GM23338 (cell line): ENCODE measurements at regions not wholly inside any gene's neighbourhood (a gene's known extent, or its start where the extent isn't known, plus 50 kb on each side); places are given as distances from the start of the nearest gene placed in this dataset.

Experiments
- ATAC-seq: fragments of 200-7000 bp; cut with Tn5 transposase; 3 replicates; pipeline ENCODE4 v1.9.1; 2020
- DNase-seq: peaks from one replicate; pipeline ENCODE4 v3.0.0-alpha.2; 2015; ENCODE audit warnings: low spot score
- H2AFZ ChIP-seq: fragments of 200-600 bp; sonication (generic); 2 replicates; pipeline ENCODE4 v1.8.0; 2016; ENCODE audit warnings: antibody characterized with exemption, mild to moderate bottlenecking, moderate library complexity
- H3F3A ChIP-seq: fragments of 200-600 bp; sonication (generic); replicated peaks from 2 replicates; pipeline ENCODE4 v1.8.0; 2017; ENCODE audit warnings: antibody characterized with exemption, mixed run types, low read depth
- H3K27ac ChIP-seq: fragments of 200-600 bp; sonication (generic); 2 replicates; pipeline ENCODE4 v1.6.1; 2016; ENCODE audit warnings: low read depth
- H3K27me3 ChIP-seq: fragments of 200-600 bp; sonication (generic); 2 replicates; pipeline ENCODE4 v1.8.0; 2016; ENCODE audit warnings: mild to moderate bottlenecking, mixed run types, moderate library complexity; ENCODE audit not compliant: insufficient read depth
- H3K36me3 ChIP-seq: fragments of 200-600 bp; sonication (generic); 2 replicates; pipeline ENCODE4 v1.8.0; 2016; ENCODE audit warnings: mild to moderate bottlenecking; ENCODE audit not compliant: insufficient read depth
- H3K4me1 ChIP-seq: fragments of 200-600 bp; sonication (generic); 2 replicates; pipeline ENCODE4 v1.8.0; 2016; ENCODE audit warnings: mild to moderate bottlenecking, moderate library complexity; ENCODE audit not compliant: insufficient read depth
- H3K4me2 ChIP-seq: fragments of 200-600 bp; sonication (generic); 2 replicates; pipeline ENCODE4 v1.7.1; 2017; ENCODE audit warnings: mixed run types
- H3K4me3 ChIP-seq: fragments of 200-600 bp; sonication (generic); 2 replicates; pipeline ENCODE4 v1.6.1; 2016; ENCODE audit warnings: mixed run types
- H3K79me2 ChIP-seq: fragments of 200-600 bp; sonication (generic); replicated peaks from 2 replicates; pipeline ENCODE4 v1.8.0; 2017; ENCODE audit warnings: mild to moderate bottlenecking; ENCODE audit not compliant: insufficient read depth
- H3K9me2 ChIP-seq: fragments of 200-600 bp; sonication (generic); 2 replicates; pipeline ENCODE4 v1.8.0; 2017; ENCODE audit not compliant: insufficient read depth
- H4K20me1 ChIP-seq: fragments of 200-600 bp; sonication (generic); replicated peaks from 2 replicates; pipeline ENCODE4 v1.8.0; 2017; ENCODE audit warnings: mild to moderate bottlenecking; ENCODE audit not compliant: insufficient read depth
- H3K27ac Mint-ChIP-seq: 2 replicates; pipeline ENCODE4 v1.8.0; 2020; ENCODE audit warnings: inconsistent platforms, mild to moderate bottlenecking, moderate library complexity, mixed read lengths
- H3K27me3 Mint-ChIP-seq: 3 replicates; pipeline ENCODE4 v1.8.0; 2022; ENCODE audit warnings: low read depth, mild to moderate bottlenecking, moderate library complexity, mixed read lengths, inconsistent platforms; ENCODE audit not compliant: insufficient read depth, poor library complexity
- H3K36me3 Mint-ChIP-seq: 3 replicates; pipeline ENCODE4 v1.8.0; 2021; ENCODE audit warnings: low read depth, mild to moderate bottlenecking, inconsistent platforms, moderate library complexity, mixed read lengths
- H3K4me1 Mint-ChIP-seq: 3 replicates; pipeline ENCODE4 v1.8.0; 2020; ENCODE audit warnings: mild to moderate bottlenecking, inconsistent platforms, mixed read lengths
- H3K4me3 Mint-ChIP-seq: 3 replicates; pipeline ENCODE4 v1.8.0; 2021; ENCODE audit warnings: moderate library complexity, mild to moderate bottlenecking, inconsistent platforms, mixed read lengths
- H3K9me3 Mint-ChIP-seq: 3 replicates; pipeline ENCODE4 v1.8.0; 2020; ENCODE audit warnings: moderate library complexity, mild to moderate bottlenecking, inconsistent platforms, mixed read lengths
- CREB1 ChIP-seq: fragments of 250-450 bp; sonication (Bioruptor Pico); IDR thresholded peaks from 2 replicates; pipeline ENCODE4 v1.5.0; 2020; ENCODE audit warnings: low read depth, mild to moderate bottlenecking, moderate library complexity
- ETS1 ChIP-seq: IDR thresholded peaks from 2 replicates; pipeline ENCODE4 v1.6.1; 2016; ENCODE audit warnings: antibody characterized with exemption
- EZH2 ChIP-seq: fragments of 200-600 bp; sonication (generic); IDR thresholded peaks from one replicate; pipeline ENCODE4 v1.8.0; 2017; ENCODE audit warnings: antibody characterized with exemption, mild to moderate bottlenecking, low read depth; ENCODE audit not compliant: unreplicated experiment
- EZH2phosphoT487 ChIP-seq: fragments of 200-600 bp; sonication (generic); IDR thresholded peaks from one replicate; pipeline ENCODE4 v1.8.1; 2018; ENCODE audit warnings: antibody characterized with exemption; ENCODE audit not compliant: unreplicated experiment
- JUNB ChIP-seq: IDR thresholded peaks from one replicate; pipeline ENCODE4 v1.6.1; 2016; ENCODE audit warnings: antibody characterized with exemption; ENCODE audit not compliant: unreplicated experiment
- NANOG ChIP-seq: IDR thresholded peaks from 2 replicates; pipeline ENCODE4 v1.6.1; 2016; ENCODE audit warnings: antibody characterized with exemption, borderline replicate concordance
- POLR2AphosphoS5 ChIP-seq: IDR thresholded peaks from 2 replicates; pipeline ENCODE4 v1.6.1; 2016; ENCODE audit warnings: antibody characterized with exemption, low read depth
- REST ChIP-seq: IDR thresholded peaks from one replicate; pipeline ENCODE4 v1.6.1; 2018; ENCODE audit warnings: antibody characterized with exemption; ENCODE audit not compliant: unreplicated experiment
- STAT1 ChIP-seq: IDR thresholded peaks from one replicate; pipeline ENCODE4 v1.6.1; 2016; ENCODE audit warnings: antibody characterized with exemption; ENCODE audit not compliant: unreplicated experiment
- ZNF114 ChIP-seq: fragments of 250-450 bp; sonication (Bioruptor Pico); IDR thresholded peaks from 2 replicates; pipeline ENCODE4 v1.5.0; 2020; ENCODE audit warnings: mild to moderate bottlenecking, moderate library complexity
- ZNF331 ChIP-seq: fragments of 250-450 bp; sonication (Bioruptor Pico); IDR thresholded peaks from 2 replicates; pipeline ENCODE4 v1.5.0; 2020; ENCODE audit warnings: low read depth, mild to moderate bottlenecking, moderate library complexity
- TF ChIP-seq, protein P1 (sequence below), 2 experiments: fragments of 200-600 bp in 1 of 2; sonication (generic) in 1 of 2; conservative IDR thresholded peaks; 2 replicates each; pipeline versions ENCODE4 v1.5.1 to v1.6.1; 2016 to 2017; ENCODE audit warnings: antibody characterized with exemption in 2 of 2, low read depth in 2 of 2, mild to moderate bottlenecking in 2 of 2, moderate library complexity in 1 of 2
- TF ChIP-seq, protein P2 (sequence below): fragments of 250-450 bp; sonication (Bioruptor Pico); IDR thresholded peaks from 2 replicates; pipeline ENCODE4 v1.5.0; 2020; ENCODE audit warnings: mild to moderate bottlenecking, moderate library complexity

DNA sequence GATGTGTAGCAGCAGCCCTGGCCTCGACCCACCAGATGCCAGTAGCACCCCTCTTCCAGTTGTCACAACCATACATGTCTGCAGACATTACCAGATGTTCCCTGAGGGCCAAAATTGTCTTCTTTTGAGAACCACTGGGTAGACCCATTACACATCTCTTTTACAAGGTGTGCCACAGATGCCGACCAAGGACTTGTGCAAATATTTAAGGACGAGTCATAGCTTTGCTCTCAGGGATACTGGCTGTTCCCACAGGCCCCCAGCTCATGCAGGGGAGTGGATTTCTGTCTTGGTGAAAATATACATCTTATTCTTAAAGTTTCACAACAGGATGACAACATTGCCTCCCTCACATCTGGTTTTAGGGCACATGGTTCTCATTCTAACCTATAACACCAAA, 59.4 kb upstream of the ZBTB18 start:
- H3K9me3 Mint-ChIP-seq: peaks cover 17% of the 10 kb centered on the region
- Histone ChIP-seq H3K36me3 (no peaks in the 10 kb centered on the region), H3K4me1 (no peaks in the 10 kb centered on the region), H3K4me2 (no peak overlapping the region), H4K20me1 (no peaks in the 10 kb centered on the region), H3K27ac (no peak overlapping the region), H3F3A (no peaks in the 10 kb centered on the region), H3K27me3 (no peaks in the 10 kb centered on the region), H2AFZ (no peak overlapping the region), H3K9me2 (peaks cover 9% of the 10 kb centered on the region), H3K4me3 (no peak overlapping the region), H3K79me2 (no peaks in the 10 kb centered on the region)
- TF ChIP-seq EZH2phosphoT487 (no peak), EZH2 (no peak), POLR2AphosphoS5 (no peak), NANOG (no peak), JUNB (no peak), ZNF331 (no peak), STAT1 (no peak), REST (no peak), ETS1 (no peak), ZNF114 (CRISPR knock-in tag) (no peak), CREB1 (CRISPR knock-in tag) (no peak)
- TF ChIP-seq, protein P1, sequence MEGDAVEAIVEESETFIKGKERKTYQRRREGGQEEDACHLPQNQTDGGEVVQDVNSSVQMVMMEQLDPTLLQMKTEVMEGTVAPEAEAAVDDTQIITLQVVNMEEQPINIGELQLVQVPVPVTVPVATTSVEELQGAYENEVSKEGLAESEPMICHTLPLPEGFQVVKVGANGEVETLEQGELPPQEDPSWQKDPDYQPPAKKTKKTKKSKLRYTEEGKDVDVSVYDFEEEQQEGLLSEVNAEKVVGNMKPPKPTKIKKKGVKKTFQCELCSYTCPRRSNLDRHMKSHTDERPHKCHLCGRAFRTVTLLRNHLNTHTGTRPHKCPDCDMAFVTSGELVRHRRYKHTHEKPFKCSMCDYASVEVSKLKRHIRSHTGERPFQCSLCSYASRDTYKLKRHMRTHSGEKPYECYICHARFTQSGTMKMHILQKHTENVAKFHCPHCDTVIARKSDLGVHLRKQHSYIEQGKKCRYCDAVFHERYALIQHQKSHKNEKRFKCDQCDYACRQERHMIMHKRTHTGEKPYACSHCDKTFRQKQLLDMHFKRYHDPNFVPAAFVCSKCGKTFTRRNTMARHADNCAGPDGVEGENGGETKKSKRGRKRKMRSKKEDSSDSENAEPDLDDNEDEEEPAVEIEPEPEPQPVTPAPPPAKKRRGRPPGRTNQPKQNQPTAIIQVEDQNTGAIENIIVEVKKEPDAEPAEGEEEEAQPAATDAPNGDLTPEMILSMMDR (conservative IDR thresholded peaks at IDR 0.05; ENCODE audit: low read depth in 2 of 2): no peak
- TF ChIP-seq, protein P2, sequence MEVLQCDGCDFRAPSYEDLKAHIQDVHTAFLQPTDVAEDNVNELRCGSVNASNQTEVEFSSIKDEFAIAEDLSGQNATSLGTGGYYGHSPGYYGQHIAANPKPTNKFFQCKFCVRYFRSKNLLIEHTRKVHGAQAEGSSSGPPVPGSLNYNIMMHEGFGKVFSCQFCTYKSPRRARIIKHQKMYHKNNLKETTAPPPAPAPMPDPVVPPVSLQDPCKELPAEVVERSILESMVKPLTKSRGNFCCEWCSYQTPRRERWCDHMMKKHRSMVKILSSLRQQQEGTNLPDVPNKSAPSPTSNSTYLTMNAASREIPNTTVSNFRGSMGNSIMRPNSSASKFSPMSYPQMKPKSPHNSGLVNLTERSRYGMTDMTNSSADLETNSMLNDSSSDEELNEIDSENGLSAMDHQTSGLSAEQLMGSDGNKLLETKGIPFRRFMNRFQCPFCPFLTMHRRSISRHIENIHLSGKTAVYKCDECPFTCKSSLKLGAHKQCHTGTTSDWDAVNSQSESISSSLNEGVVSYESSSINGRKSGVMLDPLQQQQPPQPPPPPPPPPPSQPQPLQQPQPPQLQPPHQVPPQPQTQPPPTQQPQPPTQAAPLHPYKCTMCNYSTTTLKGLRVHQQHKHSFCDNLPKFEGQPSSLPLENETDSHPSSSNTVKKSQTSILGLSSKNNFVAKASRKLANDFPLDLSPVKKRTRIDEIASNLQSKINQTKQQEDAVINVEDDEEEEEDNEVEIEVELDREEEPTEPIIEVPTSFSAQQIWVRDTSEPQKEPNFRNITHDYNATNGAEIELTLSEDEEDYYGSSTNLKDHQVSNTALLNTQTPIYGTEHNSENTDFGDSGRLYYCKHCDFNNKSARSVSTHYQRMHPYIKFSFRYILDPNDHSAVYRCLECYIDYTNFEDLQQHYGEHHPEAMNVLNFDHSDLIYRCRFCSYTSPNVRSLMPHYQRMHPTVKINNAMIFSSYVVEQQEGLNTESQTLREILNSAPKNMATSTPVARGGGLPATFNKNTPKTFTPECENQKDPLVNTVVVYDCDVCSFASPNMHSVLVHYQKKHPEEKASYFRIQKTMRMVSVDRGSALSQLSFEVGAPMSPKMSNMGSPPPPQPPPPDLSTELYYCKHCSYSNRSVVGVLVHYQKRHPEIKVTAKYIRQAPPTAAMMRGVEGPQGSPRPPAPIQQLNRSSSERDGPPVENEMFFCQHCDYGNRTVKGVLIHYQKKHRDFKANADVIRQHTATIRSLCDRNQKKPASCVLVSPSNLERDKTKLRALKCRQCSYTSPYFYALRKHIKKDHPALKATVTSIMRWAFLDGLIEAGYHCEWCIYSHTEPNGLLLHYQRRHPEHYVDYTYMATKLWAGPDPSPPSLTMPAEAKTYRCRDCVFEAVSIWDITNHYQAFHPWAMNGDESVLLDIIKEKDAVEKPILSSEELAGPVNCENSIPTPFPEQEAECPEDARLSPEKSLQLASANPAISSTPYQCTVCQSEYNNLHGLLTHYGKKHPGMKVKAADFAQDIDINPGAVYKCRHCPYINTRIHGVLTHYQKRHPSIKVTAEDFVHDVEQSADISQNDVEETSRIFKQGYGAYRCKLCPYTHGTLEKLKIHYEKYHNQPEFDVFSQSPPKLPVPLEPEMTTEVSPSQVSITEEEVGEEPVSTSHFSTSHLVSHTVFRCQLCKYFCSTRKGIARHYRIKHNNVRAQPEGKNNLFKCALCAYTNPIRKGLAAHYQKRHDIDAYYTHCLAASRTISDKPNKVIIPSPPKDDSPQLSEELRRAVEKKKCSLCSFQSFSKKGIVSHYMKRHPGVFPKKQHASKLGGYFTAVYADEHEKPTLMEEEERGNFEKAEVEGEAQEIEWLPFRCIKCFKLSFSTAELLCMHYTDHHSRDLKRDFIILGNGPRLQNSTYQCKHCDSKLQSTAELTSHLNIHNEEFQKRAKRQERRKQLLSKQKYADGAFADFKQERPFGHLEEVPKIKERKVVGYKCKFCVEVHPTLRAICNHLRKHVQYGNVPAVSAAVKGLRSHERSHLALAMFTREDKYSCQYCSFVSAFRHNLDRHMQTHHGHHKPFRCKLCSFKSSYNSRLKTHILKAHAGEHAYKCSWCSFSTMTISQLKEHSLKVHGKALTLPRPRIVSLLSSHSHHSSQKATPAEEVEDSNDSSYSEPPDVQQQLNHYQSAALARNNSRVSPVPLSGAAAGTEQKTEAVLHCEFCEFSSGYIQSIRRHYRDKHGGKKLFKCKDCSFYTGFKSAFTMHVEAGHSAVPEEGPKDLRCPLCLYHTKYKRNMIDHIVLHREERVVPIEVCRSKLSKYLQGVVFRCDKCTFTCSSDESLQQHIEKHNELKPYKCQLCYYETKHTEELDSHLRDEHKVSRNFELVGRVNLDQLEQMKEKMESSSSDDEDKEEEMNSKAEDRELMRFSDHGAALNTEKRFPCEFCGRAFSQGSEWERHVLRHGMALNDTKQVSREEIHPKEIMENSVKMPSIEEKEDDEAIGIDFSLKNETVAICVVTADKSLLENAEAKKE: no peak
- H3K4me1 Mint-ChIP-seq: no peaks in the 10 kb centered on the region; the same call in 1 of the 3 replicates
- DNase-seq (no peak), ATAC-seq (no peak)
- H3K4me3 Mint-ChIP-seq: no peak overlapping the region
- peaks cover 13% of the 10 kb centered on the region for H3K36me3 Mint-ChIP-seq
- no peak overlapping the region for H3K27ac Mint-ChIP-seq
- H3K27me3 Mint-ChIP-seq: peaks cover 1% of the 10 kb centered on the region
